PC-3 (cell line): ENCODE measurements at regions not wholly inside any gene's neighbourhood (a gene's known extent, or its start where the extent isn't known, plus 50 kb on each side); places are given as distances from the start of the nearest gene placed in this dataset.

Experiments
- EZH2 ChIP-seq: fragments of 300-600 bp; sonication (generic); IDR thresholded peaks from one replicate; pipeline ENCODE4 v1.6.1; 2017; ENCODE audit warnings: antibody characterized with exemption, mild to moderate bottlenecking, low read length; ENCODE audit not compliant: unreplicated experiment
- EZH2phosphoT487 ChIP-seq: fragments of 300-600 bp; sonication (generic); IDR thresholded peaks from 2 replicates; pipeline ENCODE4 v1.6.1; 2018; ENCODE audit warnings: mild to moderate bottlenecking, antibody characterized with exemption, low read length, borderline replicate concordance
- TF ChIP-seq, protein P1 (sequence below): fragments of 300-600 bp; sonication (generic); conservative IDR thresholded peaks from 2 replicates; pipeline ENCODE4 v1.5.1; 2017; ENCODE audit warnings: antibody characterized with exemption, low read depth, mild to moderate bottlenecking, low read length

- TF ChIP-seq, protein P1, sequence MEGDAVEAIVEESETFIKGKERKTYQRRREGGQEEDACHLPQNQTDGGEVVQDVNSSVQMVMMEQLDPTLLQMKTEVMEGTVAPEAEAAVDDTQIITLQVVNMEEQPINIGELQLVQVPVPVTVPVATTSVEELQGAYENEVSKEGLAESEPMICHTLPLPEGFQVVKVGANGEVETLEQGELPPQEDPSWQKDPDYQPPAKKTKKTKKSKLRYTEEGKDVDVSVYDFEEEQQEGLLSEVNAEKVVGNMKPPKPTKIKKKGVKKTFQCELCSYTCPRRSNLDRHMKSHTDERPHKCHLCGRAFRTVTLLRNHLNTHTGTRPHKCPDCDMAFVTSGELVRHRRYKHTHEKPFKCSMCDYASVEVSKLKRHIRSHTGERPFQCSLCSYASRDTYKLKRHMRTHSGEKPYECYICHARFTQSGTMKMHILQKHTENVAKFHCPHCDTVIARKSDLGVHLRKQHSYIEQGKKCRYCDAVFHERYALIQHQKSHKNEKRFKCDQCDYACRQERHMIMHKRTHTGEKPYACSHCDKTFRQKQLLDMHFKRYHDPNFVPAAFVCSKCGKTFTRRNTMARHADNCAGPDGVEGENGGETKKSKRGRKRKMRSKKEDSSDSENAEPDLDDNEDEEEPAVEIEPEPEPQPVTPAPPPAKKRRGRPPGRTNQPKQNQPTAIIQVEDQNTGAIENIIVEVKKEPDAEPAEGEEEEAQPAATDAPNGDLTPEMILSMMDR, result no peak
- no peak for TF ChIP-seq EZH2
- no peak for TF ChIP-seq EZH2phosphoT487
Measured at GRCh38 chr4:29085748-29086147, 1634.4 kb upstream of the PCDH7 start.
